Glomerular endothelial cell (primary cell): ENCODE measurements at regions not wholly inside any gene's neighbourhood (a gene's known extent, or its start where the extent isn't known, plus 50 kb on each side); places are given as distances from the start of the nearest gene placed in this dataset.
"Not testable (repeated sequence)": the region's sequence is repeated elsewhere in the genome, so short reads cannot be mapped to it uniquely, and the experiment has no call there.

Experiments
- DNase-seq: peaks from one replicate; pipeline ENCODE4 v3.0.0-alpha.2; 2011; ENCODE audit warnings: low read depth, low spot score; ENCODE audit errors: extremely low read depth

DNA sequence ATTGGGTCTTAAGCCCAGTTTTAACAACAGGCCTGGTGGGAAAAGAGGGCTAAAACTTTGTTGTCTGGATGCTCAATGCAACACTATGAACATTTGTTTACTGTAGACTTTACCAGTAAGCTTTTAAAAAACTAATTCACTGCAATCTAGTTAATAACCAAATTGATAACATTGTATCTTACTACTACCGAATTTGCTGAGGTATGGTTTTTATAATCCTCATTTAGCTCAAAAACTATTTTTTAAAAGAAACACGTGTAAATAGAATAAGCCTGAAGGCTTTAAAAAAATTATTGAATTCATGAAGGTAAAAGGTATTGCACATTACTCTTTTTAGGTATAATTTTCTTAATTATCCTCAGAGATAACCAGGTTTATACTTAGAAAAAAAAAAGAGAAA lies 500.6 kb downstream of the RWDD3 start:
- DNase-seq, result no peak

- no peak for DNase-seq
These were observed 508.6 kb downstream of the RWDD3 start for GRCh38 chr1:95742591-95743089.

- no peak for DNase-seq
These were observed 510.7 kb downstream of the RWDD3 start for GRCh38 chr1:95744731-95745130.

- no peak for DNase-seq
These were observed 518.7 kb downstream of the RWDD3 start for GRCh38 chr1:95752515-95753381.

- no peak for DNase-seq
These were observed 519.5 kb downstream of the RWDD3 start for GRCh38 chr1:95753382-95754016.

- no peak for DNase-seq
These were observed 520.4 kb downstream of the RWDD3 start for GRCh38 chr1:95754412-95754811.

- DNase-seq, result no peak
These were observed 532.0 kb downstream of the RWDD3 start for GRCh38 chr1:95766036-95766435.

DNA sequence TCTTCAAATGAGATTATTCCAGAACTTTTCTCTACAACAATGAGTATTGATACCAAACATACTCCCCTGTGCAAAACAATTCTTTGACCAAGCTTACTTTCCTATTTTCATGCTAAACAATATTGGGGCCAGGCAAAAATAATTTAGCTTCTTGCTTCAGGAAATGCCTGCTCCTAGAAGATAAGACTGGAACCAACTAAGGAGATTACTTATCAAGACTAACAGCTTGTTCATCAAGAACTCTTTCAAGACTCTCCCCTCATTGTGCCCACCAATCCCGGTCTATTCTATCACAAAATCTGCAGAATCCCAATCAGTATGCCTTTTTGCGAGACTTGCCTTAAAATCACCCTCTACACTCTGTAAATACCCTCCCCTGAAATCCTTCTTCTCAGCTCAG lies 536.6 kb downstream of the RWDD3 start:
- DNase-seq, result no peak

DNA sequence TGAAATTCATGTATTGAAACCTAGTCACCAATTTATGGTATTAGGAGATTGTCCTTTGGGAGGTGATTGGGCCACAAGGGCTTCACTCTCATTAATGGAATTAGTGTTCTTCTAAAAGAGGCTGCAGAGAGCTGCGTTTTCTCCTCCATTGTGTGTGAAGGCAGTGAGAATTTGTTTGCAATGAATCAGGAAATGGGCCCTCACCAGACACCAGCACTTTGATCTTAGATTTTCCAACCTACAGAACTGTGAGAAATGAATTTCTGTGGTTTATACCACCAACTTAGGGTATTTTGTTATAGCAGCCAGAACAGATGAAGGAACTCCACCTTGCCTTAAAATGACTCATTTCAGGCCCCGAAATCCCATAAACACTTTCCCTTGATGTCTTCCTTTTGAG lies 544.2 kb downstream of the RWDD3 start:
- no peak for DNase-seq

- DNase-seq, result no peak
These were observed 546.8 kb downstream of the RWDD3 start for GRCh38 chr1:95780836-95781235.

GRCh38 chr1:95790136-95790535 lies 556.1 kb downstream of the RWDD3 start:
- DNase-seq, result no peak

GRCh38 chr1:95793893-95794292 lies 559.9 kb downstream of the RWDD3 start:
- DNase-seq, result no peak

- not testable (repeated sequence) for DNase-seq
These were observed 563.8 kb downstream of the RWDD3 start for GRCh38 chr1:95797761-95798160.

DNA sequence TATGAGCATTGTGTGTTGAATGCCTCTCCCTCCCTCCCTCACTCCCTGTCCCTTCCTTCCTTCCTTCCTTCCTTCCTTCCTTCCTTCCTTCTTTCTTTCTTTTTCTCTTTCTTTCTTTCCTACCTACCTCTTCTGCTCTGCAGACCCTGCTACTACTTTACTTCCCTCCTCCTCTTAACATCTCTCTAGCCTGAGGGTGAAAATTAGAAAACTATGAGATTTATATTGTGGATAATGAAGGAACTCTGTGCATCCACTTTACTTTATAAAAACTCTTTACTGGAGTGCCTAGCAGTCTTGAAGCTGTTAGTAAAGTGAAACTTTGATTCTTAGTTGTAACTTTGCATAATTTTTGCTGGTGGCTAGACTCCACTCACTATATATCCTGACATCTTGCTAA lies 572.2 kb downstream of the RWDD3 start:
- no peak for DNase-seq

DNA sequence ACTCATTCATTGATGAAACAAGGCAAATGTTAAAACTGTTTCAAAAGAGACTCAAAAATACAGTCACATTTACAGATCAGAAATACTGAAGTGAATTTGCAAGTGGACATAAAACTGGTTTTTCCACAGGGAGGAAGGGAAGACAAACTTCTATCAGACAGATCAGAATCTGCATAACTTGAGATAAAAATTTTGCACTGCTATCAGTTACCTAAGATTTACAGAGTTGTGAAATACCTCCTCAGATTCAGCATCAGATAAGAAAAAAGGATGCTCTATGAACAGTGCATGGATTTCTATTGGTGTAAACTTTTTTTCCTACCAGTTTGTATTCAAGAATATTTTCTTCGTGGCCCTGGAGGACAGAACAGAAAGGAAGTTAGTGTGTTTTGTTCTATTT lies 575.4 kb downstream of the RWDD3 start:
- DNase-seq, result no peak

DNA sequence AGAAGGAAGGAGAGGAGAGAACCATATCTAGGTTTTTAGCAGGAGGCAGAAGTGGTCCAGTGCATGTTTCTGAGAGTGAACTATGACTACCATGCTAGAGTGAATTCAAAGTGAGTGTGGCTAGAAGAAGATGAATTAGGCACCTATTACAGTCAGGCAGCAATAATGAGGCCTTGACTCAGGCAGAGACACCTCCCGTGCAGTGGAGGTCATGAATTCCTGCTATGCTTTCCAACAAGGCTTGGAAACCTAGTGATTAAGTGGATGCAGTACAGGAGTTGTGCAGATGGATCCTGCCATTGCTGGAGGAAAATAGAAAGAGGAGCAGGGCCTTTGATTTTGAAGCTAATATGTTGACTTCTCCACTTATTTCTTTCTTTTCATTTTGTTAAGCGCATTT lies 581.5 kb downstream of the RWDD3 start:
- no peak for DNase-seq

- no peak for DNase-seq
These were observed 595.5 kb downstream of the RWDD3 start for GRCh38 chr1:95829556-95829955.

- DNase-seq, result no peak
These were observed 598.4 kb downstream of the RWDD3 start for GRCh38 chr1:95832370-95832769.

DNA sequence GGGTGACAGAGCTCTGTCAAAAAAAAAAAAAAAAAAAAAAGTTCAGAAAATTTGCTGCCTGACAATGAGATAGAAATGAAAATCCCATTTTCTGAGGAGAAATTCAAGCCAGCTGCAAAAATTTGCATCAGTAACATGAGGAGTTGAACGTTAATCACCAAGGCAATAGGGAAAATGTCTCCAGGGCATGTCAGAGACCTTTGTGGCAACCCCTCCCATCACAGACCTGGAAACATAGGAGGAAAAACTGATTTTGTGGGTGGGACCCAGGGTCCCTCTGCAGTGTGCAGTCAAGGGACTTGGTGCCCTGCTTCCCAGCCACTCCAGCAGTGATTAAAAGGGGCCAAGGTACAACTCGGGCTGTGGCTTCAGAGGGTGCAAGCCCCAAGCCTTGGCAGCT lies 615.4 kb downstream of the RWDD3 start:
- DNase-seq, result no peak

DNA sequence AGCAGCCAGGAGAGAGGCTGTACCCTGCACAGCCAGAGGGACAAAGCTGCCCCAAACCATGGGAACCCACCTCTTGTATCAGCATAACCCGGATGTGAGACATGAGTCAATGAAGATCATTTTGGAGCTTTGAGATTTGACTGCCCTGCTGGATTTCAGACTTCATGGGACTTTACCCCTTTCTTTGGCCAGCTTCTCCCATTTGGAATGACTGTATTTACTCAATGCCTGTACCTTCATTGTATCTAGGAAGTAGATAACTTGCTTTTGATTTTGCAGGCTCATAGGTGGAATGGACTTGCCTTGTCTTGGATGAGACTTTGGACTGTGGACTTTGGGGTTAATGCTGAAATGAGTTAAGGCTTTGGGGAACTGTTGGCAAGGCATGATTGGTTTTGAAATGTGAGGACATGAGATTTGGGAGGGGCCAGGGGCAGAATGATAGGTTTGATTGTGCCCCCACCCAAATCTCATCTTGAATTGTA lies 616.2 kb downstream of the RWDD3 start:
- no peak for DNase-seq

GRCh38 chr1:95850763-95851162 lies 616.8 kb downstream of the RWDD3 start:
- DNase-seq, result no peak

DNA sequence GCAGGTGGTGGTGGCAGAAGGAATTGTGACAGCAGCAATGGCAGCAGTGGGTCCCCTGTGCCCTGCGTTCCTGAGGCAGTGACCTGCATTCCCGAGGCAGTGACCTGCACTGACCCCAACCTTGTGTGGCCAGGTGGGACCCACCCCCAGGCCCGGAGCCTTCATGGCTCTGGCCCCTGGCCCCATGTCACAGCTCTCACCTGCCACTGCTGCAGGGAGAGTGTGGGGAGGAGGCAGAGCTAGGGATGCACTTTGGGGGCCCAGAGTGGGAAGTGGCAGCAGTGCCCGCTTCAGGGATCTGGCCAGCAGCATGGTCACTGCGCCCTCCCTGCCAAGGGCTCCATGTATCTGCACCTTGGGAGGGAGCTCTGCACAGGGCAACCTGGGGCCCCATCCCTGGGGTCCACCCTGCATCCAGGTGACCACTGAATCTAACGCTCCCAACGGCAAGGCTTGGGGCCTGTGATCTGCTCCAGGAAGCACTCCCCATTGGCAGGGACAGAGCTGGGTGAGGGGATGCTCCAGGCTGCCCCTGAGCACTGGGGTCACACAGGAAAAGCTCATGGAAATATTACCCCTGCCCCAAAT lies 618.6 kb downstream of the RWDD3 start:
- no peak for DNase-seq
